ENCODE measurements at regions not wholly inside any gene's neighbourhood (a gene's known extent, or its start where the extent isn't known, plus 50 kb on each side); places are given as distances from the start of the nearest gene placed in this dataset.
"Not testable (repeated sequence)": the region's sequence is repeated elsewhere in the genome, so short reads cannot be mapped to it uniquely, and the experiment has no call there.

DNA sequence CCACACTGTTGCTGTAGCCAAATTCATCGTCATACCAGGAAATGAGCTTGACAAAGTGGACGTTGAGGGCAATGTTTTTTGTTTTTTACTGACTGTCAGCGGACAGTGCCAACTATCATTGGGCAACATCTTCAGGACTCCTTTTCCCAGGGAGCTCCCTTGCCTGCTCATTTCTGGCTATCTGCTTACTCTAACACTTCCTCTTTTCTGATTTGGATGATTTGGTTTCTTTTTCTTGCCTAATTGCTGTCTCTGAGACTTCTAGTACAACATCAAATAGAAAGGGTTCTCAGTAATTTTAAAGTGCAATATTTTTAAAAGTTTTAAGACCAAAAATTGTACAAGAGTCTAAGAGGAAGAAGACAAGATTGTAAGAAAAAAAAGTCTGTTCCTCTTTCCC is 92.0 kb upstream of the KLHL4 start:
- intact Hi-C loops (cut with DNase I, micrococcal nuclease): no loop called here
- ChIA-PET CTCF (no interaction called here), POLR2A (no interaction called here)
- no peak overlapping the region for H3K4me3 ChIP-seq (ENCODE audit: low read length)
- Mint-ChIP-seq H3K27me3 (no peaks in the 10 kb centered on the region), H3K27ac (no peak overlapping the region), H3K4me1 (ENCODE audit: low read depth) (no peaks in the 10 kb centered on the region), H3K9me3 (no peaks in the 10 kb centered on the region), H3K4me3 (no peak overlapping the region), H3K36me3 (ENCODE audit: low read depth) (no peaks in the 10 kb centered on the region)
- no peaks in the 10 kb centered on the region for H3K36me3 ChIP-seq (ENCODE audit: insufficient read depth, low read length)
- TF ChIP-seq, protein P1, sequence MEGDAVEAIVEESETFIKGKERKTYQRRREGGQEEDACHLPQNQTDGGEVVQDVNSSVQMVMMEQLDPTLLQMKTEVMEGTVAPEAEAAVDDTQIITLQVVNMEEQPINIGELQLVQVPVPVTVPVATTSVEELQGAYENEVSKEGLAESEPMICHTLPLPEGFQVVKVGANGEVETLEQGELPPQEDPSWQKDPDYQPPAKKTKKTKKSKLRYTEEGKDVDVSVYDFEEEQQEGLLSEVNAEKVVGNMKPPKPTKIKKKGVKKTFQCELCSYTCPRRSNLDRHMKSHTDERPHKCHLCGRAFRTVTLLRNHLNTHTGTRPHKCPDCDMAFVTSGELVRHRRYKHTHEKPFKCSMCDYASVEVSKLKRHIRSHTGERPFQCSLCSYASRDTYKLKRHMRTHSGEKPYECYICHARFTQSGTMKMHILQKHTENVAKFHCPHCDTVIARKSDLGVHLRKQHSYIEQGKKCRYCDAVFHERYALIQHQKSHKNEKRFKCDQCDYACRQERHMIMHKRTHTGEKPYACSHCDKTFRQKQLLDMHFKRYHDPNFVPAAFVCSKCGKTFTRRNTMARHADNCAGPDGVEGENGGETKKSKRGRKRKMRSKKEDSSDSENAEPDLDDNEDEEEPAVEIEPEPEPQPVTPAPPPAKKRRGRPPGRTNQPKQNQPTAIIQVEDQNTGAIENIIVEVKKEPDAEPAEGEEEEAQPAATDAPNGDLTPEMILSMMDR (IDR thresholded peaks at IDR 0.05): no peak
- H3K9me3 ChIP-seq (ENCODE audit: control insufficient read depth in 1 of 2, insufficient read depth in 1 of 2, low read length in 2 of 2): no peaks in the 10 kb centered on the region
- H3K27ac ChIP-seq (ENCODE audit: low read depth in 1 of 2, low read length in 2 of 2): no peak overlapping the region
- DNase-seq (no peak), ATAC-seq (ENCODE audit: poor library complexity) (no peak)
- no peaks in the 10 kb centered on the region for H3K27me3 ChIP-seq (ENCODE audit: control insufficient read depth in 1 of 2, insufficient read depth in 2 of 2, low read length in 2 of 2)
- no peaks in the 10 kb centered on the region for H3K4me1 ChIP-seq (ENCODE audit: insufficient read depth, low read length)

DNA sequence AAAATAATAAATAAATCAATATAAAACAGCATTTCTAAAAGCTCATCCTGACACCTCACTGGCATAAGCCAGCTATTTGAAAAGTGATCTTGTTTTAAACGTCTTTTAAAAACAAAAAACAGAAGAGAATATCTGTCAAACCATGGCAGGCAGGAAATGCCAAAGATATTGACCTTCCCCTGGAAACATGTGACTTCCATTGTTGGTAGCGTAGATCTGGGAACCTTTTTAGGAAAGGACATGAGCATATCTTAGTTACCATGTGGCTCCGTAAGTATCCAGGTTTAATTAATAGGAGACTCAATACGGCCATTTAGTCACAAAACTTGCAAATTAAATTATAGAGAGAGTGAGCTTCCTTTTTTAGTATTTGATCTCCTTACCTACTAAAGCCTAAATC is 83.0 kb upstream of the KLHL4 start:
- Histone ChIP-seq H3K27me3 (ENCODE audit: control insufficient read depth in 1 of 2, insufficient read depth in 2 of 2, low read length in 2 of 2) (no peaks in the 10 kb centered on the region), H3K27ac (ENCODE audit: low read depth in 1 of 2, low read length in 2 of 2) (no peak overlapping the region), H3K9me3 (ENCODE audit: control insufficient read depth in 1 of 2, insufficient read depth in 1 of 2, low read length in 2 of 2) (no peaks in the 10 kb centered on the region), H3K36me3 (ENCODE audit: insufficient read depth, low read length) (no peaks in the 10 kb centered on the region), H3K4me1 (ENCODE audit: insufficient read depth, low read length) (no peaks in the 10 kb centered on the region), H3K4me3 (ENCODE audit: low read length) (no peak overlapping the region)
- no peaks in the 10 kb centered on the region for H3K36me3 Mint-ChIP-seq (ENCODE audit: low read depth)
- intact Hi-C loops (cut with DNase I, micrococcal nuclease): no loop called here
- no peak overlapping the region for H3K27ac Mint-ChIP-seq
- ATAC-seq (ENCODE audit: poor library complexity): no peak
- ChIA-PET CTCF (no interaction called here), POLR2A (no interaction called here)
- H3K4me3 Mint-ChIP-seq: no peak overlapping the region
- no peak for DNase-seq
- H3K4me1 Mint-ChIP-seq (ENCODE audit: low read depth): no peaks in the 10 kb centered on the region
- H3K9me3 Mint-ChIP-seq: no peaks in the 10 kb centered on the region
- TF ChIP-seq, protein P1 (IDR thresholded peaks at IDR 0.05): no peak
- H3K27me3 Mint-ChIP-seq: no peaks in the 10 kb centered on the region

DNA sequence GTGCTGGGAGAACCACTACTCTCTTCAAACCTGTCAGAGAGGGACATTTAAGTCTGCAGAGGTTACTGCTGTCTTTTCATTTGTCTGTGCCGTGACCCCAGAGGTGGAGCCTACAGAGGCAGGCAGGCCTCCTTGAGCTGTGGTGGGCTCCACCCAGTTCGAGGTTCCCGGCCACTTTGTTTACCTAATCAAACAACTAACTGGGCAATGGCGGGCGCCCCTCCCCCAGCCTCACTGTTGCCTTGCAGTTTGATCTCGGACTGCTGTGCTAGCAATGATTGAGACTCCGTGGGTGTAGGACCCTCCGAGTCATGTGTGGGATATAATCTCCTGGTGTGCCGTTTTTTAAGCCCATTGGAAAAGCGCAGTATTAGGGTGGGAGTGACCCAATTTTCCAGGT is 69.0 kb upstream of the KLHL4 start:
- ATAC-seq (ENCODE audit: poor library complexity); H3K27ac ChIP-seq (ENCODE audit: low read depth in 1 of 2, low read length in 2 of 2); H3K4me1 ChIP-seq (ENCODE audit: insufficient read depth, low read length); intact Hi-C loops (cut with DNase I, micrococcal nuclease); H3K36me3 Mint-ChIP-seq (ENCODE audit: low read depth); H3K4me3 Mint-ChIP-seq; POLR2A ChIA-PET; DNase-seq; H3K36me3 ChIP-seq (ENCODE audit: insufficient read depth, low read length); CTCF ChIA-PET; H3K27me3 Mint-ChIP-seq; H3K27ac Mint-ChIP-seq; H3K27me3 ChIP-seq (ENCODE audit: control insufficient read depth in 1 of 2, insufficient read depth in 2 of 2, low read length in 2 of 2); H3K4me3 ChIP-seq (ENCODE audit: low read length); H3K4me1 Mint-ChIP-seq (ENCODE audit: low read depth); H3K9me3 Mint-ChIP-seq; H3K9me3 ChIP-seq (ENCODE audit: control insufficient read depth in 1 of 2, insufficient read depth in 1 of 2, low read length in 2 of 2): not testable (repeated sequence)

DNA sequence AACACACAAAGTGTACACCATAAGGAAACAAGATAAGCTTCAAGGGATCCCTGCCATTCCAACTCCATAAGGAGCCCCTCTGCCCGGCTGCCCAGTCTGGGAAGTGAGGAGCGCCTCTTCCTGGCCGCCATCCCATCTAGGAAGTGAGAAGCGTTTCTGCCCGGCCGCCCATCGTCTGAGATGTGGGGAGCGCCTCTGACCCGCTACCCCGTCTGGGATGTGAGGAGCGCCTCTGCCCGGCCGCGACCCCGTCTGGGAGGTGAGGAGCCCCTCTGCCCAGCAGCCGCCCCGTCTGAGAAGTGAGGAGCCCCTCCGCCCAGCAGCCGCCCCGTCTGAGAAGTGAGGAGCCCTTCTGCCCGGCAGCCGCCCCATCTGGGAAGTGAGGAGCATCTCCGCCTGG is 51.8 kb upstream of the KLHL4 start:
- H3K36me3 Mint-ChIP-seq (ENCODE audit: low read depth); H3K27me3 ChIP-seq (ENCODE audit: control insufficient read depth in 1 of 2, insufficient read depth in 2 of 2, low read length in 2 of 2); ATAC-seq (ENCODE audit: poor library complexity); H3K4me1 Mint-ChIP-seq (ENCODE audit: low read depth); POLR2A ChIA-PET; H3K4me3 ChIP-seq (ENCODE audit: low read length); CTCF ChIA-PET; DNase-seq; H3K9me3 ChIP-seq (ENCODE audit: control insufficient read depth in 1 of 2, insufficient read depth in 1 of 2, low read length in 2 of 2); H3K27ac Mint-ChIP-seq; H3K36me3 ChIP-seq (ENCODE audit: insufficient read depth, low read length); H3K9me3 Mint-ChIP-seq; H3K4me1 ChIP-seq (ENCODE audit: insufficient read depth, low read length); H3K4me3 Mint-ChIP-seq; H3K27ac ChIP-seq (ENCODE audit: low read depth in 1 of 2, low read length in 2 of 2); H3K27me3 Mint-ChIP-seq: not testable (repeated sequence)
- intact Hi-C loops (cut with DNase I, micrococcal nuclease): loop anchor here in 1 of 2 experiments (2.0 kb wide), 1 partner anchor 29 kb away; no protein-coding TSS in a partner anchor
